B cell (primary cell): ENCODE measurements at regions not wholly inside any gene's neighbourhood (a gene's known extent, or its start where the extent isn't known, plus 50 kb on each side); places are given as distances from the start of the nearest gene placed in this dataset. TPM values are rescaled to one million over a fixed set of nuclear protein-coding genes. Genes with fewer than 3 reads are reported as not detected.

Source experiments
- ATAC-seq: fragments of 200-7000 bp; cut with Tn5 transposase; one replicate; pipeline ENCODE4 v1.10.0; 2021; ENCODE audit warnings: low read depth, mild to moderate bottlenecking, moderate number of reproducible peaks, moderate library complexity
- CTCF ChIA-PET: fragments of 350-600 bp; sonication (Branson Sonifier 250); formaldehyde crosslinking; loops from one replicate; lab custom pipeline; 2021; ENCODE audit warnings: antibody characterized with exemption, inconsistent platforms; lab: Charles Lee
- POLR2A ChIA-PET: fragments of 350-600 bp; sonication (Branson Sonifier 250); formaldehyde crosslinking; loops from one replicate; lab custom pipeline; 2021; ENCODE audit warnings: antibody characterized with exemption; lab: Charles Lee
- DNase-seq: peaks from one replicate; pipeline ENCODE4 v3.0.0; 2013
- H2AFZ ChIP-seq: 2 replicates; pipeline ENCODE4 v1.6.1; 2012; ENCODE audit warnings: mild to moderate bottlenecking, low read depth, low read length; ENCODE audit not compliant: insufficient read depth, poor library complexity, severe bottlenecking
- H3K27ac ChIP-seq, 2 donors: 1 replicate in 1 of 2; 2 replicates in 1 of 2; pipeline ENCODE4 v1.5.1; 2012 to 2013; ENCODE audit warnings: low read length in 2 of 2, mild to moderate bottlenecking in 2 of 2, moderate library complexity in 1 of 2
- H3K27me3 ChIP-seq, 4 experiments: fragments of 200-600 bp in 1 of 4; sonication (generic) in 1 of 4; replicated peaks in 1 of 4; 1 replicate in 2 of 4; 2 replicates in 2 of 4; pipeline versions ENCODE4 v1.6.1 to v1.7.0; 2013 to 2016; ENCODE audit warnings: low read length in 3 of 4, mild to moderate bottlenecking in 2 of 4, mixed read lengths in 1 of 4, moderate library complexity in 1 of 4; ENCODE audit not compliant: insufficient read depth in 4 of 4, control insufficient read depth in 3 of 4; ENCODE audit errors: control extremely low read depth in 1 of 4
- H3K36me3 ChIP-seq, 2 experiments: replicated peaks in 1 of 2; 1 replicate in 1 of 2; 2 replicates in 1 of 2; pipeline versions ENCODE4 v1.6.1 to v1.7.1; 2013; ENCODE audit warnings: low read length in 1 of 2; ENCODE audit not compliant: insufficient read depth in 2 of 2, control insufficient read depth in 1 of 2; ENCODE audit errors: control extremely low read depth in 1 of 2, extremely low read depth in 1 of 2
- H3K4me1 ChIP-seq, 2 donors: fragments of 200-600 bp in 1 of 2; sonication (generic) in 1 of 2; 1 replicate in 1 of 2; 2 replicates in 1 of 2; pipeline versions ENCODE4 v1.5.1 to v1.6.1; 2013 to 2017; ENCODE audit warnings: low read length in 2 of 2; ENCODE audit not compliant: control insufficient read depth in 2 of 2, insufficient read depth in 2 of 2
- H3K4me2 ChIP-seq: replicated peaks from 2 replicates; pipeline ENCODE3; 2012; ENCODE audit warnings: mild to moderate bottlenecking, low read depth, low read length; ENCODE audit not compliant: poor library complexity, severe bottlenecking
- H3K4me3 ChIP-seq, 5 experiments: fragments of 200-600 bp in 1 of 5; sonication (generic) in 1 of 5; 1 replicate in 3 of 5; 2 replicates in 2 of 5; pipeline versions ENCODE4 v1.5.1 to v1.7.0; 2011 to 2016; ENCODE audit warnings: low read length in 4 of 5, mild to moderate bottlenecking in 4 of 5, low read depth in 2 of 5, control low read depth in 1 of 5, moderate library complexity in 1 of 5; ENCODE audit not compliant: insufficient read depth in 1 of 5; ENCODE audit errors: control extremely low read depth in 1 of 5, extremely low read depth in 1 of 5
- H3K79me2 ChIP-seq: fragments of 200-600 bp; sonication (generic); one replicate; pipeline ENCODE4 v1.6.0; 2016; ENCODE audit warnings: low read length; ENCODE audit not compliant: control insufficient read depth, insufficient read depth
- H3K9ac ChIP-seq: fragments of 200-600 bp; sonication (generic); 2 replicates; pipeline ENCODE4 v1.6.1; 2017; ENCODE audit warnings: mild to moderate bottlenecking, low read length, moderate library complexity
- H3K9me3 ChIP-seq, 3 donors: one replicate each; pipeline versions ENCODE4 v1.6.1 to v1.7.1; 2013; ENCODE audit warnings: low read length in 2 of 3; ENCODE audit not compliant: control insufficient read depth in 2 of 3, insufficient read depth in 1 of 3; ENCODE audit errors: control extremely low read depth in 1 of 3
- H4K20me1 ChIP-seq: 2 replicates; pipeline ENCODE4 v1.6.0; 2012; ENCODE audit warnings: mild to moderate bottlenecking, low read length; ENCODE audit not compliant: insufficient read depth, control insufficient read depth, poor library complexity, severe bottlenecking
- H3K27ac Mint-ChIP-seq: one replicate; pipeline ENCODE4 v1.8.0; 2021; ENCODE audit warnings: mixed read lengths
- H3K27me3 Mint-ChIP-seq: one replicate; pipeline ENCODE4 v1.8.0; 2021; ENCODE audit warnings: mixed read lengths
- H3K4me1 Mint-ChIP-seq: one replicate; pipeline ENCODE4 v1.8.0; 2021; ENCODE audit warnings: mixed read lengths
- H3K4me3 Mint-ChIP-seq: one replicate; pipeline ENCODE4 v1.8.0; 2021; ENCODE audit warnings: mixed read lengths
- H3K9me3 Mint-ChIP-seq: one replicate; pipeline ENCODE4 v1.8.0; 2022; ENCODE audit warnings: mixed read lengths; ENCODE audit not compliant: insufficient read depth
- EZH2 ChIP-seq: IDR thresholded peaks from 2 replicates; pipeline ENCODE4 v1.6.1; 2012; ENCODE audit warnings: borderline replicate concordance, low read depth, mild to moderate bottlenecking, moderate library complexity, low read length; ENCODE audit not compliant: insufficient read depth, poor library complexity, severe bottlenecking
- WGBS: methylation state at CpG from one replicate; pipeline ENCODE4 v1.1.5; 2013; ENCODE audit warnings: missing lambda C conversion rate; ENCODE audit not compliant: insufficient coverage; 5-methylcytosine and 5-hydroxymethylcytosine counted together
- intact Hi-C: fragments of 100-400 bp; cut with micrococcal nuclease; formaldehyde crosslinking; loops from one replicate; pipeline ENCODE4 v1.10.0; 2022
- small RNA-seq: library from RNA; depleted of rRNA; stranded (forward); fragments of <200 nt; gene quantifications from one replicate; pipeline ENCODE3, GENCODE V24; 2012; ENCODE audit warnings: low replicate concordance, low read depth; ENCODE audit not compliant: insufficient read length
- TF ChIP-seq, protein P1 (sequence below): fragments of 200-600 bp; IDR thresholded peaks from one replicate; pipeline ENCODE4 v1.8.0; 2022; ENCODE audit warnings: antibody characterized with exemption, mild to moderate bottlenecking

DNA sequence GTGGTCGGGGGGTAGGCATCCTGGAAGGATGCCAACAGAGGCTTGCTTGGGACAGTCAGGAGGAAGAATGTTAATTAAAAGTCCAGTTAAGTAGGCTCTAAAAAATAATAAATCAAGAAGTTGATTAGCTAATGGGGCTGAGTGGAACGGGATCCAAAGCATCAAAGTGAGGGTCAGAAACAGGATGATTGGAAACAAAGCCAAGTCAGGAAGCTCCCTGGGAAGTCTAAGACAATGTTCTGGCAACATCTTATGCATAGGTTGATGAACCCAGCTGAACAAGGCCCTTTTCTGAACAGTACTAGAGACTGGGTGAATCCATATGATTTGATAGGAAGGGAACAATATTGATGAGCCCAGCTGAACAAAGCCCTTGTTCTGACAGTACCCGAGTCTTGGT, 50.2 kb upstream of the STARD4 start:
- 76% methylated on average over 3 of the region's 3 CpGs for WGBS
- TF ChIP-seq, protein P1, sequence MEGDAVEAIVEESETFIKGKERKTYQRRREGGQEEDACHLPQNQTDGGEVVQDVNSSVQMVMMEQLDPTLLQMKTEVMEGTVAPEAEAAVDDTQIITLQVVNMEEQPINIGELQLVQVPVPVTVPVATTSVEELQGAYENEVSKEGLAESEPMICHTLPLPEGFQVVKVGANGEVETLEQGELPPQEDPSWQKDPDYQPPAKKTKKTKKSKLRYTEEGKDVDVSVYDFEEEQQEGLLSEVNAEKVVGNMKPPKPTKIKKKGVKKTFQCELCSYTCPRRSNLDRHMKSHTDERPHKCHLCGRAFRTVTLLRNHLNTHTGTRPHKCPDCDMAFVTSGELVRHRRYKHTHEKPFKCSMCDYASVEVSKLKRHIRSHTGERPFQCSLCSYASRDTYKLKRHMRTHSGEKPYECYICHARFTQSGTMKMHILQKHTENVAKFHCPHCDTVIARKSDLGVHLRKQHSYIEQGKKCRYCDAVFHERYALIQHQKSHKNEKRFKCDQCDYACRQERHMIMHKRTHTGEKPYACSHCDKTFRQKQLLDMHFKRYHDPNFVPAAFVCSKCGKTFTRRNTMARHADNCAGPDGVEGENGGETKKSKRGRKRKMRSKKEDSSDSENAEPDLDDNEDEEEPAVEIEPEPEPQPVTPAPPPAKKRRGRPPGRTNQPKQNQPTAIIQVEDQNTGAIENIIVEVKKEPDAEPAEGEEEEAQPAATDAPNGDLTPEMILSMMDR = no peak
- no peak for TF ChIP-seq EZH2
- no peak overlapping the region for H3K9ac ChIP-seq
- Mint-ChIP-seq H3K27me3 (peaks cover 22% of the 10 kb centered on the region), H3K9me3 (peaks cover 4% of the 10 kb centered on the region), H3K4me3 (no peak overlapping the region), H3K27ac (no peak overlapping the region), H3K4me1 (no peaks in the 10 kb centered on the region)
- ATAC-seq (no peak), DNase-seq (no peak)
- H3K79me2 ChIP-seq = no peaks in the 10 kb centered on the region
- no peaks in the 10 kb centered on the region for H3K9me3 ChIP-seq
- no peak overlapping the region for H3K4me2 ChIP-seq
- no peaks in the 10 kb centered on the region for H3K27me3 ChIP-seq
- H4K20me1 ChIP-seq = no peaks in the 10 kb centered on the region
- ChIA-PET CTCF (interaction anchor here (1.0 to 1.4 kb wide), 4 partner anchors 9 to 31 kb away, joined by 3 to 5 read pairs (median 4); no protein-coding TSS in a partner anchor), POLR2A (no interaction called here)
- no peak overlapping the region for H3K27ac ChIP-seq
- no peaks in the 10 kb centered on the region for H3K4me1 ChIP-seq
- H3K36me3 ChIP-seq = no peaks in the 10 kb centered on the region
- H2AFZ ChIP-seq = no peak overlapping the region
- intact Hi-C loops = no loop called here
- no peak overlapping the region for H3K4me3 ChIP-seq

Small RNA genes in the stretch of these regions (small RNA-seq; reads per million reads assigned to genes)
- not detected for gene AC008967.1
- gene HMGN1P13 = not detected
